NB4 (cell line): ENCODE measurements at regions not wholly inside any gene's neighbourhood (a gene's known extent, or its start where the extent isn't known, plus 50 kb on each side); places are given as distances from the start of the nearest gene placed in this dataset.

Source experiments
- DNase-seq: peaks from one replicate; pipeline ENCODE4 v3.0.0; 2010; ENCODE audit warnings: low read depth
- H3K4me3 ChIP-seq: one replicate; pipeline ENCODE4 v1.5.1; 2011; ENCODE audit warnings: mild to moderate bottlenecking, low read depth, low read length, moderate library complexity
- MYC ChIP-seq: IDR thresholded peaks from 2 replicates; pipeline ENCODE4 v1.6.1; 2011; ENCODE audit warnings: low read depth, low read length
- POLR2A ChIP-seq: IDR thresholded peaks from 2 replicates; pipeline ENCODE4 v1.6.1; 2011; ENCODE audit warnings: mild to moderate bottlenecking; ENCODE audit not compliant: insufficient read length; ENCODE audit errors: extremely low read depth
- TF ChIP-seq, protein P1 (sequence below): IDR thresholded peaks from one replicate; pipeline ENCODE4 v1.5.1; 2012; ENCODE audit warnings: low read depth, low read length
- TF ChIP-seq, protein P2 (sequence below): IDR thresholded peaks from 2 replicates; pipeline ENCODE4 v1.6.1; 2011; ENCODE audit warnings: low read depth, low read length

DNA sequence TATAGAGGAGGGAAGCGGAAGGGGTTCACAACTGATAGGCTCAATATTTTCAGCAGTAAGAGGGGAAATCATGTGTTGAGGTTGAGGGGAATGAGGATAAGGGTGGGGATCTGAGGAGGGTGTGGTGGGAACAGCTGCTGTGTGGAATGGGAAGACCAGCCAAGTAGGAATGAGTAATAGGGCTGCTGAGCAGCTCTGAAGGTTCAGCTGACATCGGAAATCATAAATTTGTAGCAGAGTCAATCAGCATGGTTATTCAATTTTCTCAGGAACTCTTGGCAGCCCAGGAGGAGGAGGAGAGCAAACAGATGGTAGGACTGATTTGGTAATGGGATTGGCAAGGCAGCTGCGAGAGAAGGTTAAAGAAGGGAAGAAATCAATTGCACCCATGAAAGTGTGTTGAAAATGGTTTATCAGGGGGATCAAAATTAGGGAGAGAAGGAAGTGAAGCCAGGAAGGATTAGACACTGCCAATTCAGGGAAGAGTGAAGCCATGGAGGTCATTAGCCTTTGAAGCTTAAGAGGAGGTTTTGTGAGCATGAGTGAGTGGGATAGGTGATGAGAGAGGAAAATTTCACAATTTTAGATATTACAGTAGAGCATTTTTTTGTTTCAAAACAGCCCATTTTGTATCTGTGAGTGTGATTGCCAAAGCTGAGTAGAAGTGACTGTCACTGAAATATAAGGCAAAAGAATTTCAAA, 82.6 kb downstream of the PCDH7 start:
- no peak overlapping the region for H3K4me3 ChIP-seq
- TF ChIP-seq POLR2A (no peak), MYC (no peak)
- TF ChIP-seq, protein P1, sequence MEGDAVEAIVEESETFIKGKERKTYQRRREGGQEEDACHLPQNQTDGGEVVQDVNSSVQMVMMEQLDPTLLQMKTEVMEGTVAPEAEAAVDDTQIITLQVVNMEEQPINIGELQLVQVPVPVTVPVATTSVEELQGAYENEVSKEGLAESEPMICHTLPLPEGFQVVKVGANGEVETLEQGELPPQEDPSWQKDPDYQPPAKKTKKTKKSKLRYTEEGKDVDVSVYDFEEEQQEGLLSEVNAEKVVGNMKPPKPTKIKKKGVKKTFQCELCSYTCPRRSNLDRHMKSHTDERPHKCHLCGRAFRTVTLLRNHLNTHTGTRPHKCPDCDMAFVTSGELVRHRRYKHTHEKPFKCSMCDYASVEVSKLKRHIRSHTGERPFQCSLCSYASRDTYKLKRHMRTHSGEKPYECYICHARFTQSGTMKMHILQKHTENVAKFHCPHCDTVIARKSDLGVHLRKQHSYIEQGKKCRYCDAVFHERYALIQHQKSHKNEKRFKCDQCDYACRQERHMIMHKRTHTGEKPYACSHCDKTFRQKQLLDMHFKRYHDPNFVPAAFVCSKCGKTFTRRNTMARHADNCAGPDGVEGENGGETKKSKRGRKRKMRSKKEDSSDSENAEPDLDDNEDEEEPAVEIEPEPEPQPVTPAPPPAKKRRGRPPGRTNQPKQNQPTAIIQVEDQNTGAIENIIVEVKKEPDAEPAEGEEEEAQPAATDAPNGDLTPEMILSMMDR: no peak
- TF ChIP-seq, protein P2, sequence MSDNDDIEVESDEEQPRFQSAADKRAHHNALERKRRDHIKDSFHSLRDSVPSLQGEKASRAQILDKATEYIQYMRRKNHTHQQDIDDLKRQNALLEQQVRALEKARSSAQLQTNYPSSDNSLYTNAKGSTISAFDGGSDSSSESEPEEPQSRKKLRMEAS: no peak
- no peak for DNase-seq

DNA sequence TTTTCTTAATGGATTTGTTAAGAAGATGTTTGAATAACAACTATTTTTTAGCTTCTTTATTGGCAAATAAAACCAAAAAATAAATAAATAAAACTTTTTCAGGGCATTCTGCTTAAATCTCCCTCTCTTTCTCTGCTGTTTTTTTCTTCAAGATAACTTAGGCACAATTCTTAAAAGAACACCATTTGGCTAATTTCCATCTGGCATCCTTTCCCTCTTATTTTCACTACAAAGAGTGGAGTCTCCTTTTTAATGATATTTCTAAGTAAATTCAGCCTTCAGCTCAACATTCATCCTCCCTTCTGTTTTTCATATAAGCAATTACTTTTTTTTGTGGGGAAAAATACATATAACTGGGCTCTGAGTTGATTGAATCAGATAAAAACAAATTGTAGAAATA, 88.1 kb downstream of the PCDH7 start:
- H3K4me3 ChIP-seq: no peak overlapping the region
- no peak for DNase-seq
- TF ChIP-seq, protein P2: no peak
- TF ChIP-seq MYC (no peak), POLR2A (no peak)
- TF ChIP-seq, protein P1: no peak

DNA sequence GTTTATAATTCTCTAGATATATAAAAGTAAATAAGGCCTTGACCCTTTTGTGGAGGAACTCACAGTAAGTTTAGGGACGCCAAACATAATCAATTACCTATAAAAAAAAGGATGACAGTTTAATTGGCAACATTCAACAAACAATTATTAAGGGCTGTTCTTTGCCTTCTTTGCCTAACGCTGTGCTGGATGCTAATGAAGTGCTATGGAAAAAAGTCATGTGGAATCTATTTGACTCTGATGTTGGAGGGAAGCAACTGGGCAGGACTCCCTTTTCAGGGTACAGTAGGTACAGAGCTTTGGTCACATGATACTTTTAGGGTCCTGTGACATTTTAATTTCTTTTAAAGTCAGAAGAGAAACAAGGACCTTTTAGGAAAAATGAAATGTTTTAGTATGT, 91.1 kb downstream of the PCDH7 start:
- TF ChIP-seq, protein P1: no peak
- TF ChIP-seq MYC (no peak), POLR2A (no peak)
- TF ChIP-seq, protein P2: no peak
- DNase-seq: no peak
- H3K4me3 ChIP-seq: no peak overlapping the region

DNA sequence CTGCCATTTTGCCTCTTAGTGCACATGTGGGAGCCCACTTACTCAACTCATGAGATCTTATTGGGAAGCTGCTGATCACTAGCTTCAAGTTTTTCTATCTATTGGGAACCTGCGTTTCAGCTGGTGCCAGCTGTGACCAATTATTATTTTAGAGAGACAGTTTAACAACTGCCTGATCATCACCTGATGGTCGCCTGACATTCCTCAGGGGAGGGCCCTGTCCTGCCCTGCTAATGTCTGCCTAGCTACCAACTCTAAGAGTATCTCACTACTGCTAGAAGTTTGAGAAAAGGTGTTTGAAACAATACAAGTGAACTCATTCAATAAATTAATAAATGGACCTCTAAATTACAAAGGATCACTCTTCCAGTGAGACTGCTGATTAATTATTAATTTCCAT, 95.5 kb downstream of the PCDH7 start:
- no peak for DNase-seq
- TF ChIP-seq, protein P1: no peak
- TF ChIP-seq, protein P2: no peak
- TF ChIP-seq POLR2A (no peak), MYC (no peak)
- no peak overlapping the region for H3K4me3 ChIP-seq

DNA sequence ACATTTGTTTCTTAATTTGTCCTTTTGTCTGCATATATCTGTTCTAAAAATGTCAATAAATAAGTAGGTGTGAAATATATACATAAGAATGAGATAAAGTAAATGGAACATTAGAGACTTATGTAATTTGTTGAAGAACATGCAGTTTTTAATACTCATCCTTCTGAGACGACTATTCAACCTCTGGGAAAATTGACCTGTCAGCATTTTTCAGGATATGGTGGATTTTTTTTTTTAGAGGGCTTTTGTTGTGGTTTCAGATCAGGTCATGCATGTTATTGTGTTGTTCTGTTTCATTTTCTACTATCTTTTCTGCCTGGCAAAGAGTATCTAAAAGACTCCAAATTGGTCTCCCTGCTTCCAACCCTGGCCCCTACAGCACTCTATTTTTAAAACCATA, 97.3 kb downstream of the PCDH7 start:
- H3K4me3 ChIP-seq: no peak overlapping the region
- no peak for DNase-seq
- TF ChIP-seq, protein P1: no peak
- TF ChIP-seq POLR2A: no peak
- TF ChIP-seq, protein P2: no peak
- TF ChIP-seq MYC: no peak
